Left lung (tissue), 4 donors: ENCODE measurements at regions not wholly inside any gene's neighbourhood (a gene's known extent, or its start where the extent isn't known, plus 50 kb on each side); places are given as distances from the start of the nearest gene placed in this dataset.
"Not testable (repeated sequence)": the region's sequence is repeated elsewhere in the genome, so short reads cannot be mapped to it uniquely, and the experiment has no call there.

Experiments used
- ATAC-seq: fragments of 200-7000 bp; cut with Tn5 transposase; one replicate; pipeline ENCODE4 v1.9.1; 2020; ENCODE audit warnings: moderate library complexity
- DNase-seq, 4 donors: peaks; one replicate each; pipeline ENCODE4 v3.0.0-alpha.2; 2013 to 2020
- H3K27ac ChIP-seq, 2 donors: fragments of 200-600 bp; sonication (generic) in 1 of 2; one replicate each; pipeline versions ENCODE4 v1.5.0 to v1.8.0; 2020 to 2021
- H3K27me3 ChIP-seq, 2 donors: fragments of 200-600 bp; sonication (generic) in 1 of 2; one replicate each; pipeline versions ENCODE4 v1.5.0 to v1.8.0; 2020 to 2021
- H3K36me3 ChIP-seq, 2 donors: fragments of 200-600 bp; sonication (generic) in 1 of 2; one replicate each; pipeline versions ENCODE4 v1.5.0 to v1.8.0; 2020 to 2021
- H3K4me1 ChIP-seq, 2 donors: fragments of 200-600 bp; one replicate each; pipeline ENCODE4 v1.8.0; 2021
- H3K4me3 ChIP-seq, 2 donors: fragments of 200-600 bp; sonication (generic) in 1 of 2; one replicate each; pipeline versions ENCODE4 v1.5.0 to v1.8.0; 2020 to 2021; ENCODE audit warnings: mild to moderate bottlenecking in 1 of 2
- H3K9me3 ChIP-seq, 2 donors: fragments of 200-600 bp; sonication (generic) in 1 of 2; one replicate each; pipeline versions ENCODE4 v1.5.0 to v1.8.0; 2020 to 2021
- intact Hi-C, 2 donors: fragments of 100-400 bp; cut with DNase I; formaldehyde crosslinking; loops; one replicate each; pipeline versions ENCODE4 v1.11.2 to v1.14.2; 2022
- TF ChIP-seq, protein P1 (sequence below), 2 donors: fragments of 200-600 bp; sonication (generic) in 1 of 2; IDR thresholded peaks; one replicate each; pipeline versions ENCODE4 v1.5.0 to v1.8.0; 2021; ENCODE audit warnings: antibody characterized with exemption in 2 of 2
- donor health status: DM: no; HTN: yes; CAD: no.
- donor health status: DM: no; HTN: no; CAD: no.

DNA sequence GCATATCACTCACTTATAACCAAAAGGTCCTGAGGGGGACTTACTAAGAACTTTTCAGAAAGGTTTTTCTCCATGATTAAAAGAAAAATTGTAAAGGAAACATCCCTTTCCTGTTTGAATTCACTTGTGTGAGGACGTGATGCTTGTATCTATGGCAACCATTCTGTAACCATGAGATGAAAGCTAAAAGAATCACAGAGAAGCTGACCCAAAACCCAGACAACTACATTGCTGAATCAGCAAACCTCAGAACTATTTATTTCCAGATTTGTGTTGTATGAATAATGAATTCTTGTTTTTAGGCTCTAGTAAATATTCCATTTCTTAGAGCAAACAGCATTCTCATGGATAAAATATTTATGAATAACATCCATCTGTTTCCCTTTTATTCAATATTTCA, 91.2 kb downstream of the RCHY1 start:
- intact Hi-C loops = no loop called here
- Histone ChIP-seq H3K4me3 (no peak overlapping the region), H3K9me3 (peaks cover 0 to 2% of the 10 kb centered on the region in 2 donors), H3K27me3 (no peaks in the 10 kb centered on the region), H3K4me1 (no peaks in the 10 kb centered on the region), H3K27ac (no peak overlapping the region), H3K36me3 (no peaks in the 10 kb centered on the region)
- DNase-seq (no peak), ATAC-seq (no peak)
- TF ChIP-seq, protein P1, sequence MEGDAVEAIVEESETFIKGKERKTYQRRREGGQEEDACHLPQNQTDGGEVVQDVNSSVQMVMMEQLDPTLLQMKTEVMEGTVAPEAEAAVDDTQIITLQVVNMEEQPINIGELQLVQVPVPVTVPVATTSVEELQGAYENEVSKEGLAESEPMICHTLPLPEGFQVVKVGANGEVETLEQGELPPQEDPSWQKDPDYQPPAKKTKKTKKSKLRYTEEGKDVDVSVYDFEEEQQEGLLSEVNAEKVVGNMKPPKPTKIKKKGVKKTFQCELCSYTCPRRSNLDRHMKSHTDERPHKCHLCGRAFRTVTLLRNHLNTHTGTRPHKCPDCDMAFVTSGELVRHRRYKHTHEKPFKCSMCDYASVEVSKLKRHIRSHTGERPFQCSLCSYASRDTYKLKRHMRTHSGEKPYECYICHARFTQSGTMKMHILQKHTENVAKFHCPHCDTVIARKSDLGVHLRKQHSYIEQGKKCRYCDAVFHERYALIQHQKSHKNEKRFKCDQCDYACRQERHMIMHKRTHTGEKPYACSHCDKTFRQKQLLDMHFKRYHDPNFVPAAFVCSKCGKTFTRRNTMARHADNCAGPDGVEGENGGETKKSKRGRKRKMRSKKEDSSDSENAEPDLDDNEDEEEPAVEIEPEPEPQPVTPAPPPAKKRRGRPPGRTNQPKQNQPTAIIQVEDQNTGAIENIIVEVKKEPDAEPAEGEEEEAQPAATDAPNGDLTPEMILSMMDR (IDR thresholded peaks at IDR 0.05) = no peak

DNA sequence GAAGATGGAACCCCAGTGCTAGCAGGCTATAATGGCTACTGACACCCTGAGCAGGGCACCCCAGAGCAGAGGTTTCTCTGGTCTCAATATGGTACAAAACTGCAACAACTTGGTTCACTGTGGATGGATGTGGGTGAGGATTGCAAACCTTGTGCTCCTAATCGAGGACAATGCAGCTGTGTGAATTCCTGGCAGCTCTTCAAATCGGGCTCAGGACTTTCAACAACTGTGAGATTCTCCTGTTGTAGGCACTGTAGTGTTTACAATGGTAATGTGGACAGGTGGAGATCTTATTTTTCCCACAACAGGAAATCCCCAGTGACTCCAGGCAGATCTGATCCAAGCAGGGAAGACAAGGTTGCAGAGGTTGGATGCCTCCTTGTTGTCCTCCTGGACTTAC, 101.5 kb downstream of the RCHY1 start:
- Histone ChIP-seq H3K36me3 (no peaks in the 10 kb centered on the region), H3K27me3 (peaks cover 0 to 4% of the 10 kb centered on the region in 2 donors), H3K4me1 (no peaks in the 10 kb centered on the region), H3K4me3 (no peak overlapping the region), H3K9me3 (peaks cover 0 to 6% of the 10 kb centered on the region in 2 donors), H3K27ac (no peak overlapping the region)
- intact Hi-C loops = no loop called here
- TF ChIP-seq, protein P1 (IDR thresholded peaks at IDR 0.05) = no peak
- DNase-seq (no peak), ATAC-seq (no peak)

DNA sequence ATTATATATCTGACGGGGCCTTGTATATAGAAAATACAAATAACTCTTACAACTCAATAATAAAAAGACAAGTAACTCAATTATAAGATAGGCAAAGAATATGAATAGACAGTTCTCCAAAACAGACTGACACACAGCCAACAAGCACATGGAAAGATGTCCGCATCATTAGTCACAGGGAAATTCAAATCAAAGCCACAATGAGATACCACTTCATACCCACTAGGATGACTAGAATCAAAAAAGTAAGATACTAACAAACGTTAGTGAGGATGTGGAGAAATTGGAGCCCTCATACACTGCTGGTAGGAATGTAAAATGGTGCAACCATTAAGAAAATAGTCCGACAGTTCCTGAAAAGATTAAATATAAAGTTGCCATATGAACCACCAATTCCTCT, 115.7 kb downstream of the RCHY1 start:
- intact Hi-C loops = no loop called here
- TF ChIP-seq, protein P1 (IDR thresholded peaks at IDR 0.05) = no peak

DNA sequence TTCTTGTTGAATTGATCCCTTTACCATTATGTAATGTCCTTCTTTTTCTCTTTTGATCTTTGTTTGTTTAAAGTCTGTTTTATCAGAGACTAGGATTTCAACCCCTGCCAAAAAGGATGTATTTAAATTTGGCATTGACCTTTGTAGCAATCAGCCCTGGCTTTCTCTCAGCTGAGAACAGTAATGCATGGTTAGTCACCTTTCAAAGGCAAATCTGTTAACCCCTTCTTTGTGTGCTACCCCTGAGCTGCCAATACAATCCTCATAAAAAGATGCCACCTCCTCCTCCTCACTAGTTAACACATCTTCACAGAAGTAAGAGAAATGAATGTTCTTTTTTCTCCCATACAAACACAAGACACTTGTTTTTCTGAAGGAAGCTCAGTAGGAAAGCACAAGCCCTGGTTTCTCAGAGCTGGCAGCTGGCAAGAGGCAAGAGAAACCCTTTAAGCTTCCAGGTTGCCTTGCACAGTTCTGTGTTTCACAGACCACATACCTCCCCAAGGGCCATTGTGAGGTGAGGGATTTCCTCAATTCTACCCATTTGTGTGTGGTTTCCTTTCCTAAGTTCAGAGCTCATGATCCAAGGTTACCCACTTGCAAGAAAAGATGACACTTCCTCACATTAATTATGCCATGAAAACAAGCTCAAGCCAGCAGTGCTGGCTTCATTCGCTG, 122.6 kb downstream of the RCHY1 start:
- no peaks in the 10 kb centered on the region for H3K27me3 ChIP-seq
- TF ChIP-seq, protein P1 (IDR thresholded peaks at IDR 0.05) = no peak
- DNase-seq (no peak), ATAC-seq (no peak)
- no peaks in the 10 kb centered on the region for H3K4me1 ChIP-seq
- no peak overlapping the region for H3K27ac ChIP-seq
- intact Hi-C loops = no loop called here
- H3K9me3 ChIP-seq = peaks cover 0 to 3% of the 10 kb centered on the region in 2 donors
- no peak overlapping the region for H3K4me3 ChIP-seq
- H3K36me3 ChIP-seq = no peaks in the 10 kb centered on the region

More for the DNA sequence above, 115.7 kb downstream of the RCHY1 start:
- Histone ChIP-seq H3K4me1 (no peaks in the 10 kb centered on the region), H3K27me3 (no peaks in the 10 kb centered on the region), H3K4me3 (no peak overlapping the region), H3K36me3 (no peaks in the 10 kb centered on the region), H3K27ac (no peak overlapping the region), H3K9me3 (no peaks in the 10 kb centered on the region)
- DNase-seq (no peak), ATAC-seq (no peak)

DNA sequence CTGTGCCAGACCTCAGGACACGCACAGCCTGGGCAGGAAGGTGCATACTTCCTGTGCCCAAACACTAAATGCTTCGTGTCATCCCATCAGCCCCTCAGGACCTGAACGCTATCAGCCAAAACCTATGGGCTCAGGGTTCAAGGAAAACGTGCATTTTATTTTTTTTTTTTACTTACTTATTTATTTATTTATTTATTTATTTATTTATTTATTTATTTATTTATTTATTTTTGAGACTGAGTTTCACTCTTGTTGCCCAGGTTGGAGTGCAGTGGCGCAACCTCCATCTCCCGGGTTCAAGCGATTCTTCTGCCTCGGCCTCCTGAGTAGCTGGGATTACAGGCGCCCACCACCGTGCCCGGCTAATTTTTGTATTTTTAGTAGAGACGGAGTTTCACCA, 127.8 kb downstream of the RCHY1 start:
- H3K27ac ChIP-seq, H3K4me1 ChIP-seq, DNase-seq, H3K36me3 ChIP-seq, H3K27me3 ChIP-seq, intact Hi-C loops, ATAC-seq, H3K4me3 ChIP-seq: not testable (repeated sequence)
- peaks cover 0 to 10% of the 10 kb centered on the region in 2 donors for H3K9me3 ChIP-seq

DNA sequence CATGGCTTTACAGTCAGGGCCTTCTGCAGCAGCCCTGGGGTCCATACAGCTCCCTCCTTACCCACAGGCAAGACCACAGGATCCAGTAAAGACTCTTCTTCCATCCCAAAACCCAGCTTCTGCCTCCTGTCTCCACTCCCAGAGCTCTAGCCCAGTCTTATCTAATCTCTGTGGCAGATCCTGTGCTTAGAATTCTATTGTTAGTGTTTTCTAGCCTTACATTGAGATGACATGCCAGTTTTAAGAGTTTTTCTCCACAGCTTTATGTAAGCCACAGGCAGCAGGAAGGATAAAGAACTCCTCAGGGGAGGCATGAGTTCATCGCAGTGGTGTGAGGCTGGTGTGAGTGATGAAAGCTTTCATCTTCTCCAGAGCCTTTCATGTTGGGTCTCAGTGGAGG, 129.1 kb downstream of the RCHY1 start:
- peaks cover 0 to 10% of the 10 kb centered on the region in 2 donors for H3K9me3 ChIP-seq
- H3K4me3 ChIP-seq = no peak overlapping the region
- H3K36me3 ChIP-seq = no peaks in the 10 kb centered on the region
- no peaks in the 10 kb centered on the region for H3K4me1 ChIP-seq
- no peaks in the 10 kb centered on the region for H3K27me3 ChIP-seq
- TF ChIP-seq, protein P1 (IDR thresholded peaks at IDR 0.05) = no peak
- DNase-seq (no peak), ATAC-seq (no peak)
- H3K27ac ChIP-seq = no peak overlapping the region
- intact Hi-C loops = no loop called here
